Motor neuron (in vitro differentiated cells): ENCODE measurements at regions not wholly inside any gene's neighbourhood (a gene's known extent, or its start where the extent isn't known, plus 50 kb on each side); places are given as distances from the start of the nearest gene placed in this dataset.

ENCODE experiments used
- ATAC-seq, 8 experiments: fragments of 200-7000 bp; cut with Tn5 transposase; replicated peaks in 6 of 8; 2 replicates each; pipeline ENCODE4 v1.8.0; 2021; ENCODE audit warnings: mild to moderate bottlenecking in 8 of 8, moderate library complexity in 8 of 8
- H3K27ac ChIP-seq, 2 donors: fragments of 250-450 bp; sonication (Bioruptor Pico); 2 replicates each; pipeline ENCODE4 v1.9.0; 2021; ENCODE audit warnings: antibody characterized with exemption in 2 of 2, mild to moderate bottlenecking in 2 of 2, moderate library complexity in 1 of 2
- H3K4me1 ChIP-seq, 2 donors: fragments of 250-450 bp; sonication (Bioruptor Pico); replicated peaks in 1 of 2; 2 replicates each; pipeline ENCODE4 v1.6.1; 2021; ENCODE audit warnings: antibody characterized with exemption in 2 of 2, mild to moderate bottlenecking in 2 of 2, moderate library complexity in 1 of 2
- H3K4me3 ChIP-seq, 5 donors: fragments of 250-450 bp; sonication (Bioruptor Pico); 2 replicates each; pipeline ENCODE4 v1.9.0; 2021; ENCODE audit warnings: antibody characterized with exemption in 5 of 5, mild to moderate bottlenecking in 5 of 5, moderate library complexity in 4 of 5
- WGBS, 10 experiments: fragments of 450-650 bp; shearing (Covaris generic); methylation state at CpG; one replicate each; pipeline ENCODE4 v1.0.0; 2022; 5-methylcytosine and 5-hydroxymethylcytosine counted together
- in situ Hi-C, 9 experiments: fragments of 400-800 bp; cut with MboI; loops; one replicate each; pipeline ENCODE4 v1.15.0; 2021; ENCODE audit warnings: low sequenced_read_pairs in 9 of 9, low pct_unique_long_range_greater_than_20kb in 2 of 9; ENCODE audit not compliant: unreplicated experiment in 9 of 9

GRCh38 chr17:45679426-45679825 is 104.7 kb upstream of the CRHR1 start:
- in situ Hi-C loops = no loop called here
- WGBS, 10 experiments = 0 to 90% (median 57%) methylated on average over 1 to 3 of the region's 4 CpGs; no CpG with 5 or more reads in 3 of the 10 experiments
- Histone ChIP-seq H3K4me3 (no peak overlapping the region), H3K4me1 (no peaks in the 10 kb centered on the region), H3K27ac (no peak overlapping the region)
- ATAC-seq = no peak

- in situ Hi-C loops = no loop called here
- no peak for ATAC-seq
Measured at GRCh38 chr17:45680360-45680759, 103.8 kb upstream of the CRHR1 start.

GRCh38 chr17:45681706-45682105 is 102.4 kb upstream of the CRHR1 start:
- Histone ChIP-seq H3K4me3 (no peak overlapping the region), H3K27ac (no peak overlapping the region), H3K4me1 (no peaks in the 10 kb centered on the region)
- in situ Hi-C loops = no loop called here
- 0 to 100% (median 62%) methylated on average over 1 to 9 of the region's 9 CpGs; no CpG with 5 or more reads in 2 of the 10 experiments for WGBS, 10 experiments
- ATAC-seq = no peak

More at GRCh38 chr17:45680360-45680759, 103.8 kb upstream of the CRHR1 start:
- H3K27ac ChIP-seq = no peak overlapping the region
- H3K4me1 ChIP-seq = no peaks in the 10 kb centered on the region
- no peak overlapping the region for H3K4me3 ChIP-seq
- 0 to 100% (median 80%) methylated on average over 1 of the region's 2 CpGs; no CpG with 5 or more reads in 5 of the 10 experiments for WGBS, 10 experiments

- Histone ChIP-seq H3K4me1 (peaks cover 16 to 21% of the 10 kb centered on the region in 2 donors), H3K27ac (no peak overlapping the region), H3K4me3 (no peak overlapping the region)
- WGBS, 10 experiments = 45 to 100% (median 73%) methylated on average over 2 to 4 of the region's 4 CpGs; no CpG with 5 or more reads in 3 of the 10 experiments
- ATAC-seq = no peak
- in situ Hi-C loops = no loop called here
Measured at GRCh38 chr17:45686250-45686649, 97.9 kb upstream of the CRHR1 start.

- in situ Hi-C loops = no loop called here
- Histone ChIP-seq H3K4me3 (no peak overlapping the region), H3K27ac (no peak overlapping the region), H3K4me1 (peaks cover 16 to 22% of the 10 kb centered on the region in 2 donors)
- no peak for ATAC-seq
- 0 to 100% (median 94%) methylated on average over 1 to 2 of the region's 2 CpGs; no CpG with 5 or more reads in 5 of the 10 experiments for WGBS, 10 experiments
Measured at GRCh38 chr17:45687594-45687993, 96.5 kb upstream of the CRHR1 start.

GRCh38 chr17:45688353-45688752 is 95.8 kb upstream of the CRHR1 start:
- Histone ChIP-seq H3K4me1 (peaks cover 16 to 22% of the 10 kb centered on the region in 2 donors), H3K4me3 (no peak overlapping the region), H3K27ac (no peak overlapping the region)
- ATAC-seq = peak in 7 of 8 experiments; percentile 45 to 85 (median 62)
- in situ Hi-C loops = no loop called here
- WGBS, 10 experiments = 18 to 100% (median 43%) methylated on average over 1 to 8 of the region's 10 CpGs; no CpG with 5 or more reads in 4 of the 10 experiments

GRCh38 chr17:45688820-45689219 is 95.3 kb upstream of the CRHR1 start:
- in situ Hi-C loops = no loop called here
- H3K4me1 ChIP-seq = peaks cover 16 to 22% of the 10 kb centered on the region in 2 donors
- ATAC-seq = no peak
- H3K27ac ChIP-seq = no peak overlapping the region
- no peak overlapping the region for H3K4me3 ChIP-seq
- WGBS, 10 experiments = 60 to 100% (median 93%) methylated on average over 1 to 4 of the region's 7 CpGs; no CpG with 5 or more reads in 5 of the 10 experiments

- WGBS, 10 experiments = 23 to 100% (median 80%) methylated on average over 1 to 6 of the region's 6 CpGs; no CpG with 5 or more reads in 4 of the 10 experiments
- in situ Hi-C loops = no loop called here
- ATAC-seq = no peak
- Histone ChIP-seq H3K4me1 (peaks cover 16 to 22% of the 10 kb centered on the region in 2 donors), H3K4me3 (no peak overlapping the region), H3K27ac (no peak overlapping the region)
Measured at GRCh38 chr17:45689451-45689850, 94.7 kb upstream of the CRHR1 start.

GRCh38 chr17:45690625-45691275 is 93.4 kb upstream of the CRHR1 start:
- H3K4me3 ChIP-seq = no peak overlapping the region
- ATAC-seq = peak in 5 of 8 experiments; percentile 40 to 78 (median 58)
- H3K27ac ChIP-seq = no peak overlapping the region
- H3K4me1 ChIP-seq = peaks cover 16 to 22% of the 10 kb centered on the region in 2 donors
- WGBS, 10 experiments = 5 to 83% (median 56%) methylated on average over 1 to 12 of the region's 13 CpGs
- in situ Hi-C loops = no loop called here

GRCh38 chr17:45692661-45693060 is 91.5 kb upstream of the CRHR1 start:
- H3K4me3 ChIP-seq = no peak overlapping the region
- WGBS, 10 experiments = 28 to 83% (median 75%) methylated on average over 1 to 3 of the region's 4 CpGs; no CpG with 5 or more reads in 5 of the 10 experiments
- in situ Hi-C loops = no loop called here
- no peak overlapping the region for H3K27ac ChIP-seq
- ATAC-seq = no peak
- H3K4me1 ChIP-seq = peaks cover 16 to 22% of the 10 kb centered on the region in 2 donors

GRCh38 chr17:45693792-45694191 is 90.3 kb upstream of the CRHR1 start:
- peaks cover 13 to 22% of the 10 kb centered on the region in 2 donors for H3K4me1 ChIP-seq
- H3K27ac ChIP-seq = no peak overlapping the region
- no peak overlapping the region for H3K4me3 ChIP-seq
- in situ Hi-C loops = no loop called here
- ATAC-seq = no peak

- Histone ChIP-seq H3K4me3 (no peak overlapping the region), H3K27ac (no peak overlapping the region), H3K4me1 (no peaks in the 10 kb centered on the region)
- ATAC-seq = no peak
- in situ Hi-C loops = no loop called here
Measured at GRCh38 chr17:45696442-45696841, 87.7 kb upstream of the CRHR1 start.

GRCh38 chr17:45697076-45697475 is 87.0 kb upstream of the CRHR1 start:
- no peak for ATAC-seq
- 67% methylated on average over 1 of the region's 1 CpG; no CpG with 5 or more reads in 9 of the 10 experiments for WGBS, 10 experiments
- H3K4me3 ChIP-seq = no peak overlapping the region
- H3K27ac ChIP-seq = no peak overlapping the region
- no peaks in the 10 kb centered on the region for H3K4me1 ChIP-seq
- in situ Hi-C loops = no loop called here
